OCI-LY3 (cell line): ENCODE measurements at regions not wholly inside any gene's neighbourhood (a gene's known extent, or its start where the extent isn't known, plus 50 kb on each side); places are given as distances from the start of the nearest gene placed in this dataset.

Experiments used
- H2AFZ ChIP-seq: fragments of 200-600, 300-600 bp; shearing (Covaris generic); 2 replicates; pipeline ENCODE4 v1.6.0; 2014; ENCODE audit warnings: antibody characterized with exemption, low read depth, low read length
- H3K27ac ChIP-seq: fragments of 200-600, 300-600 bp; sonication (generic); 2 replicates; pipeline ENCODE4 v1.5.1; 2014; ENCODE audit warnings: mild to moderate bottlenecking, low read length, moderate library complexity, mixed read lengths
- H3K27me3 ChIP-seq: fragments of 200-600, 300-600 bp; sonication (generic); 2 replicates; pipeline ENCODE4 v1.6.1; 2014; ENCODE audit warnings: low read depth, low read length, mixed read lengths
- H3K36me3 ChIP-seq: fragments of 200-600, 300-600 bp; sonication (generic); replicated peaks from 2 replicates; pipeline ENCODE3; 2014; ENCODE audit warnings: low read depth, low read length, mixed read lengths
- H3K4me1 ChIP-seq: fragments of 300-600, 200-600 bp; sonication (generic); 2 replicates; pipeline ENCODE4 v1.6.1; 2014; ENCODE audit warnings: low read length, mixed read lengths
- H3K4me2 ChIP-seq: fragments of 200-600, 300-600 bp; sonication (generic); 2 replicates; pipeline ENCODE4 v1.6.1; 2014; ENCODE audit warnings: low read length, mixed read lengths
- H3K4me3 ChIP-seq: fragments of 300-600, 200-600 bp; sonication (generic); 2 replicates; pipeline ENCODE4 v1.5.1; 2014; ENCODE audit warnings: antibody characterized with exemption, mild to moderate bottlenecking, low read length, moderate library complexity
- H3K79me2 ChIP-seq: fragments of 300-600, 200-600 bp; shearing (Covaris generic); 2 replicates; pipeline ENCODE4 v1.6.1; 2014; ENCODE audit warnings: mild to moderate bottlenecking, low read length, mixed read lengths
- H3K9ac ChIP-seq: fragments of 300-600, 200-600 bp; shearing (Covaris generic); 2 replicates; pipeline ENCODE4 v1.6.0; 2014; ENCODE audit warnings: mild to moderate bottlenecking, low read length, moderate library complexity
- H3K9me3 ChIP-seq: fragments of 200-600, 300-600 bp; shearing (Covaris generic); 2 replicates; pipeline ENCODE4 v1.6.1; 2014; ENCODE audit warnings: low read length, mixed read lengths; ENCODE audit not compliant: insufficient read depth
- H4K20me1 ChIP-seq: fragments of 200-600, 300-600 bp; sonication (generic); 2 replicates; pipeline ENCODE4 v1.6.1; 2016; ENCODE audit warnings: low read length, mixed read lengths; ENCODE audit not compliant: insufficient read depth
- EZH2phosphoT487 ChIP-seq: fragments of 200-600 bp; shearing (Covaris generic); IDR thresholded peaks from 2 replicates; pipeline ENCODE4 v1.6.1; 2018; ENCODE audit warnings: antibody characterized with exemption, mixed run types, low read depth
- TF ChIP-seq, protein P1 (sequence below): fragments of 200-600, 300-600 bp; sonication (generic); IDR thresholded peaks from 2 replicates; pipeline ENCODE4 v1.5.1; 2014; ENCODE audit warnings: antibody characterized with exemption, low read length, low read depth

DNA sequence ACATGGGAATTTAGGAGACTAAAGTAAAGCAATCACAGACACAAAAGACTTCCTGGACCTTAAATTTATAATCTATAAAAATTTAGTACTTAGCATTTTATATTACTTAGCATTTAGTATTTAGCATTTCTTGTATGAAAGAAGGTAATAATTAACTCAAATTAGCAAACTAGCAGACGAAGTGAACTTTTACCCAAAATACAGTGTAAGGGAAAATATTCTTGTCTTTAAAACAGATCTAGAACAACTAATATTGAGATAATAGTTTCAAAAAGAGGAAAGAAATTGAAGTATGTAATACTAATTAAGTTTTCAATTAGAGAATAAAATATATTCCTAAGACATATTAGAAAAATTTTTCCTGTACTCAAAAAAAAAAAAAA lies 134.5 kb upstream of the ZNF804A start:
- Histone ChIP-seq H3K36me3 (no peaks in the 10 kb centered on the region), H3K27ac (no peak overlapping the region), H3K27me3 (no peaks in the 10 kb centered on the region), H3K4me3 (no peak overlapping the region), H2AFZ (no peak overlapping the region), H3K4me2 (no peak overlapping the region), H3K4me1 (no peaks in the 10 kb centered on the region), H3K79me2 (no peaks in the 10 kb centered on the region), H4K20me1 (no peaks in the 10 kb centered on the region), H3K9me3 (no peaks in the 10 kb centered on the region), H3K9ac (no peak overlapping the region)
- TF ChIP-seq, protein P1, sequence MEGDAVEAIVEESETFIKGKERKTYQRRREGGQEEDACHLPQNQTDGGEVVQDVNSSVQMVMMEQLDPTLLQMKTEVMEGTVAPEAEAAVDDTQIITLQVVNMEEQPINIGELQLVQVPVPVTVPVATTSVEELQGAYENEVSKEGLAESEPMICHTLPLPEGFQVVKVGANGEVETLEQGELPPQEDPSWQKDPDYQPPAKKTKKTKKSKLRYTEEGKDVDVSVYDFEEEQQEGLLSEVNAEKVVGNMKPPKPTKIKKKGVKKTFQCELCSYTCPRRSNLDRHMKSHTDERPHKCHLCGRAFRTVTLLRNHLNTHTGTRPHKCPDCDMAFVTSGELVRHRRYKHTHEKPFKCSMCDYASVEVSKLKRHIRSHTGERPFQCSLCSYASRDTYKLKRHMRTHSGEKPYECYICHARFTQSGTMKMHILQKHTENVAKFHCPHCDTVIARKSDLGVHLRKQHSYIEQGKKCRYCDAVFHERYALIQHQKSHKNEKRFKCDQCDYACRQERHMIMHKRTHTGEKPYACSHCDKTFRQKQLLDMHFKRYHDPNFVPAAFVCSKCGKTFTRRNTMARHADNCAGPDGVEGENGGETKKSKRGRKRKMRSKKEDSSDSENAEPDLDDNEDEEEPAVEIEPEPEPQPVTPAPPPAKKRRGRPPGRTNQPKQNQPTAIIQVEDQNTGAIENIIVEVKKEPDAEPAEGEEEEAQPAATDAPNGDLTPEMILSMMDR = no peak
- no peak for TF ChIP-seq EZH2phosphoT487

DNA sequence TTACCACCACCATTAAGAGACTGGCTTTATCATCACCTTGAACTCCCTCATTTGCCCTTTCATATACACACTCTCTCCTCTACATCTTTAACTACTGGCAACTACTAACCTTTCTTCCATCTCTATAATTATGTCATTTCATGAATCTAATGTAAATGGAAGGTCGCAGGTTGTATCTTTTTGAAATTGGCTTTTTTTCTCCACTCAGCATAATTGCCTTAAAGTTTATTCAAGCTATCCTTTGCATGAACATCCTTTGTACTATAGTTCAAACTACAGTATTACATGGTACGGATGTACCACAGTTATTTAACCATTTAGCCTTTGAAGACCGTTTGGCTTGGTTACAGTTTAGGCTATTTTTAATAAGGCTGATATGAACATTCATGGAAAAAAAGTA lies 129.5 kb upstream of the ZNF804A start:
- H3K4me3 ChIP-seq = no peak overlapping the region
- H3K27ac ChIP-seq = no peak overlapping the region
- H3K9me3 ChIP-seq = no peaks in the 10 kb centered on the region
- no peaks in the 10 kb centered on the region for H3K4me1 ChIP-seq
- H3K9ac ChIP-seq = no peak overlapping the region
- H3K36me3 ChIP-seq = no peaks in the 10 kb centered on the region
- H2AFZ ChIP-seq = no peak overlapping the region
- H3K79me2 ChIP-seq = no peaks in the 10 kb centered on the region
- no peak for TF ChIP-seq EZH2phosphoT487
- TF ChIP-seq, protein P1 = no peak
- H3K27me3 ChIP-seq = no peaks in the 10 kb centered on the region
- H3K4me2 ChIP-seq = no peak overlapping the region
- H4K20me1 ChIP-seq = no peaks in the 10 kb centered on the region

DNA sequence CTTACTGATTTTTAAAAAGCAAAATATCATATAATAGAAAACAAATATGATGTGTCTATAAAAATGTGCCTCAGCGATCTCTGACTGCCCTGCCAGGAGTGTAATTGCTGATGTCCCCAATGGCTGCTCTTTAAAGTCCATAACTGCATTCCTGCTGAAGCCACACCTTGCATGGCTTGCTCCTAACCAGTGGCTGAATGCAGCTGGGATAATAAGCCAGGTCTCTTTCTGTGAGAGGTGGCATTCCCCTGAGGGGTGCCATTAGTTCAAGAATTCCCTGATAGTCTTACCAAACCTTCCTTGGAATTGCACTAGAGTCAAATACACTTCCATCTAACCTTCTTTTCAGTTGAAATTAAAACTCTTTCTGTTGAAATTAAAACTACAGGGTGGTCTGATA lies 125.8 kb upstream of the ZNF804A start:
- no peaks in the 10 kb centered on the region for H4K20me1 ChIP-seq
- no peaks in the 10 kb centered on the region for H3K36me3 ChIP-seq
- H3K4me1 ChIP-seq = no peaks in the 10 kb centered on the region
- H3K79me2 ChIP-seq = no peaks in the 10 kb centered on the region
- no peak overlapping the region for H3K9ac ChIP-seq
- H3K27ac ChIP-seq = no peak overlapping the region
- H3K4me3 ChIP-seq = no peak overlapping the region
- H3K4me2 ChIP-seq = no peak overlapping the region
- TF ChIP-seq, protein P1 = no peak
- no peak for TF ChIP-seq EZH2phosphoT487
- H3K9me3 ChIP-seq = no peaks in the 10 kb centered on the region
- H2AFZ ChIP-seq = no peak overlapping the region; the same call in 1 of the 2 replicates
- H3K27me3 ChIP-seq = no peaks in the 10 kb centered on the region

DNA sequence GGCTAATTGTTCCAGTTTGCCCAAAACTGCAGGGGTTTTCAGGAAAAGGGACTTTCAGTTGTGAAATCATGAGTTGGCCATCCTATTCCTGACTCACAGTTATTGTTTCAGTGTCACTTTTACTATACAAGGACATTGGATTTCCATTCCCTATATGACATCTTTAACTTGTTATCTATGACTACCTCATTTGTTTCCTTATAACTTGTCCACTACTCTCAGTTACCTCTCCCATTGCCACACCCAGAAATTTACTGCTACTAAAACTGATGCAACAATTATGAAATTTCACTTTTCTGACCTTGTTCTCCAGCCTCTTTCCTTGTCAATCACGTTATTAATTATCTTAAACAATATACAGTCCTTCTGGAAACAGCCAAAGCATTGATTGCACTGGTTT lies 116.5 kb upstream of the ZNF804A start:
- Histone ChIP-seq H3K36me3 (no peaks in the 10 kb centered on the region), H2AFZ (no peak overlapping the region), H3K4me3 (no peak overlapping the region), H4K20me1 (no peaks in the 10 kb centered on the region), H3K4me1 (no peaks in the 10 kb centered on the region), H3K27me3 (no peaks in the 10 kb centered on the region), H3K27ac (no peak overlapping the region), H3K79me2 (no peaks in the 10 kb centered on the region), H3K9ac (no peak overlapping the region), H3K9me3 (no peaks in the 10 kb centered on the region), H3K4me2 (no peak overlapping the region)
- TF ChIP-seq, protein P1 = no peak
- TF ChIP-seq EZH2phosphoT487 = no peak
